Progenitor cell of endocrine pancreas (in vitro differentiated cells): ENCODE measurements at regions not wholly inside any gene's neighbourhood (a gene's known extent, or its start where the extent isn't known, plus 50 kb on each side); places are given as distances from the start of the nearest gene placed in this dataset.

ENCODE experiments used
- DNase-seq: peaks from one replicate; pipeline ENCODE4 v3.0.0; 2021; ENCODE audit warnings: low spot score; ENCODE audit not compliant: unreplicated experiment
- H3K27ac Mint-ChIP-seq: 2 replicates; pipeline ENCODE4 v1.8.0; 2021; ENCODE audit warnings: mild to moderate bottlenecking, moderate library complexity, mixed read lengths
- H3K27me3 Mint-ChIP-seq: 2 replicates; pipeline ENCODE4 v1.8.0; 2021; ENCODE audit warnings: mixed read lengths
- H3K36me3 Mint-ChIP-seq: 2 replicates; pipeline ENCODE4 v1.8.0; 2022; ENCODE audit warnings: mixed read lengths; ENCODE audit not compliant: insufficient read depth
- H3K4me1 Mint-ChIP-seq: 2 replicates; pipeline ENCODE4 v1.8.0; 2021; ENCODE audit warnings: low read depth, mixed read lengths
- H3K4me3 Mint-ChIP-seq: 2 replicates; pipeline ENCODE4 v1.8.0; 2021; ENCODE audit warnings: low read depth, mild to moderate bottlenecking, moderate library complexity, mixed read lengths
- H3K9me3 Mint-ChIP-seq: 2 replicates; pipeline ENCODE4 v1.8.0; 2021; ENCODE audit warnings: low read depth, mixed read lengths
- CTCF ChIP-seq: fragments of 200-600 bp; sonication (generic); IDR thresholded peaks from one replicate; pipeline ENCODE4 v1.5.0; 2021; ENCODE audit warnings: antibody characterized with exemption, mild to moderate bottlenecking; ENCODE audit not compliant: unreplicated experiment

DNA sequence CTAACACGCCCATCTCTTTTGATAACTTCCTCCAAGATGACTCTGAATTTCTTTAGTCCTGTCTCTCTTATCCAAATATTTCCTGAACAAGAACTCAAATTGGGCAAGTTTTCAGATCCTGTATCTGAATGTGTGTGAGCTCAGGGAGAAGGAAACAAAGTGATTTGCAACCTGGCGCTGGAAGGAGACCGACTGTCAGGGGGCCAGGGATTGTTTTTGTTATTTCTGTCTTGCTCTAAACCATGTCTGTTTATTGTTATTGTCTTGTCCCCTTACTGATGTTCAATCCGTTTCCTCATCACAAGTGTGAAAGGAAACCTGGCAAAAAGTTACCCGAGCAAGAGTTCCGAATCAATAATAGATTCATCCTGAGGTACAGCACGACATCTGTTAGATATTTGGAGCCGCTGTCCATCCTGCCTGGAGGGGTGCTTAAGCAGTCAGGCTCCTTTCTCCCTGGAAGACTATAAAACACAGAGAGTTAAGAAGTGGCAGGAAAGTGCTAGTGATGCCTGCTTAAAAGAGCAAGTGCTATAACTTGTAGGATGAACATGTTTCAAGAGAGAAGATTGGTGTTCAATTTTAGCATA is 132.5 kb upstream of the OSR1 start:
- Mint-ChIP-seq H3K36me3 (no peaks in the 10 kb centered on the region), H3K27me3 (no peaks in the 10 kb centered on the region), H3K4me3 (no peak overlapping the region), H3K4me1 (peaks cover 1% of the 10 kb centered on the region), H3K27ac (no peak overlapping the region), H3K9me3 (peaks cover 3% of the 10 kb centered on the region)
- no peak for TF ChIP-seq CTCF
- DNase-seq = no peak

DNA sequence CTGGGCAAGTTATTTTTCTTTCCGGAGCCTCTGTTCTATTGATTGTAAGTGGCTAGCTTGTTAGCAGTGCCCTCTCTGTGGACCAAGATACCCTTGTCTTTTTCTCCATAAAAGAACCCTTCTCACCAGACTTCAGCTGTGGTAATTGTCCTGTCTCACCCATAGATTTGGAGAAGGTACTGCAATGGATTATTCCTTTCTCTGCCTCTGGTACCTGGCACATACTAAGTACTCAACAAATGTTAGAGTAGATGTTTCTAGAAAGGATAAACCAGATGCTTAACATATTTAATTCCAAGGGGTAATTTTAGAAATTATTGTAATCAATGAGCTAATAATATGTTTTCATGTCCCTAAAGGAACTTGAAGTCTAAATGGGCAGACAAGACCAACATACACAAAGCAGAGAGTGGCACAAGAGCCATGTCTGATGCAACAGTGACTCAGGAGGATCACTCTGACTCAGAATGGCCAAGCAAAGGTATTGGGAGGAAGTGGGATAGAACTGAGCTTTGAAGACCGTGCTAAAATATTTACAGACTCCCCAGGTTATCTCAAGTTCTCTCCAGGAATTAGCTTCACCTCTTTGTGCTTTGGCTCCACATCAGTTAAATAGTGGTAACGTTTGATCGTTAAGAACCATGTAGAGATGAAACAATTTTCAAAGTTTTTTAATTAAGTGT is 129.7 kb upstream of the OSR1 start:
- no peak for TF ChIP-seq CTCF
- Mint-ChIP-seq H3K36me3 (no peaks in the 10 kb centered on the region), H3K4me3 (no peak overlapping the region), H3K27me3 (no peaks in the 10 kb centered on the region), H3K9me3 (peaks cover 3% of the 10 kb centered on the region), H3K27ac (no peak overlapping the region), H3K4me1 (peaks cover 1% of the 10 kb centered on the region)
- no peak for DNase-seq

- Mint-ChIP-seq H3K27me3 (no peaks in the 10 kb centered on the region), H3K36me3 (no peaks in the 10 kb centered on the region), H3K9me3 (peaks cover 3% of the 10 kb centered on the region), H3K4me1 (no peaks in the 10 kb centered on the region), H3K4me3 (no peak overlapping the region), H3K27ac (no peak overlapping the region)
- no peak for TF ChIP-seq CTCF
- no peak for DNase-seq
Observed at GRCh38 chr2:19484736-19485135, 126.3 kb upstream of the OSR1 start.

- Mint-ChIP-seq H3K4me3 (no peak overlapping the region), H3K36me3 (no peaks in the 10 kb centered on the region), H3K27me3 (no peaks in the 10 kb centered on the region), H3K27ac (no peak overlapping the region), H3K4me1 (no peaks in the 10 kb centered on the region), H3K9me3 (no peaks in the 10 kb centered on the region)
- no peak for DNase-seq
- no peak for TF ChIP-seq CTCF
Observed at GRCh38 chr2:19480673-19481072, 122.2 kb upstream of the OSR1 start.

GRCh38 chr2:19479666-19480065 is 121.2 kb upstream of the OSR1 start:
- DNase-seq = no peak
- Mint-ChIP-seq H3K27ac (no peak overlapping the region), H3K4me1 (no peaks in the 10 kb centered on the region), H3K9me3 (no peaks in the 10 kb centered on the region), H3K27me3 (no peaks in the 10 kb centered on the region), H3K4me3 (no peak overlapping the region), H3K36me3 (no peaks in the 10 kb centered on the region)
- TF ChIP-seq CTCF = no peak
